Endothelial cell of umbilical vein (primary cell): ENCODE measurements at regions not wholly inside any gene's neighbourhood (a gene's known extent, or its start where the extent isn't known, plus 50 kb on each side); places are given as distances from the start of the nearest gene placed in this dataset.

Experiments used
- EZH2 ChIP-seq: IDR thresholded peaks from 2 replicates; pipeline ENCODE4 v1.6.1; 2012; ENCODE audit warnings: borderline replicate concordance, low read depth, mild to moderate bottlenecking, moderate library complexity, low read length, inconsistent platforms; ENCODE audit not compliant: severe bottlenecking
- FOS ChIP-seq: IDR thresholded peaks from 2 replicates; pipeline ENCODE4 v1.6.1; 2011; ENCODE audit warnings: mild to moderate bottlenecking, low read length, moderate library complexity, borderline replicate concordance; ENCODE audit not compliant: insufficient read depth
- JUN ChIP-seq: IDR thresholded peaks from 2 replicates; pipeline ENCODE4 v1.6.1; 2011; ENCODE audit warnings: borderline replicate concordance, low read depth; ENCODE audit not compliant: insufficient read length, insufficient read depth
- MAX ChIP-seq: IDR thresholded peaks from 2 replicates; pipeline ENCODE4 v1.6.1; 2011; ENCODE audit not compliant: insufficient read depth, insufficient read length
- MYC ChIP-seq: IDR thresholded peaks from one replicate; pipeline ENCODE4 v1.6.1; 2011; ENCODE audit warnings: mild to moderate bottlenecking, low read depth, low read length
- POLR2A ChIP-seq: IDR thresholded peaks from 2 replicates; pipeline ENCODE4 v1.6.1; 2012; ENCODE audit warnings: low read depth, mild to moderate bottlenecking, control low read depth, low read length
- POLR2AphosphoS5 ChIP-seq: IDR thresholded peaks from 2 replicates; pipeline ENCODE4 v1.6.1; 2012; ENCODE audit warnings: low read depth, mild to moderate bottlenecking, control low read depth, low read length, moderate library complexity; ENCODE audit not compliant: insufficient read depth
- TF ChIP-seq, protein P1 (sequence below), 2 donors: IDR thresholded peaks; 1 replicate in 1 of 2; 2 replicates in 1 of 2; pipeline ENCODE4 v1.5.1; 2011; ENCODE audit warnings: low read length in 2 of 2, mild to moderate bottlenecking in 2 of 2, moderate library complexity in 2 of 2, control low read depth in 1 of 2, inconsistent platforms in 1 of 2, low read depth in 1 of 2; ENCODE audit not compliant: insufficient read depth in 1 of 2; ENCODE audit errors: extremely low read depth in 1 of 2

GRCh38 chr5:74935752-74936091, 69.5 kb upstream of the FAM169A start:
- TF ChIP-seq, protein P1, sequence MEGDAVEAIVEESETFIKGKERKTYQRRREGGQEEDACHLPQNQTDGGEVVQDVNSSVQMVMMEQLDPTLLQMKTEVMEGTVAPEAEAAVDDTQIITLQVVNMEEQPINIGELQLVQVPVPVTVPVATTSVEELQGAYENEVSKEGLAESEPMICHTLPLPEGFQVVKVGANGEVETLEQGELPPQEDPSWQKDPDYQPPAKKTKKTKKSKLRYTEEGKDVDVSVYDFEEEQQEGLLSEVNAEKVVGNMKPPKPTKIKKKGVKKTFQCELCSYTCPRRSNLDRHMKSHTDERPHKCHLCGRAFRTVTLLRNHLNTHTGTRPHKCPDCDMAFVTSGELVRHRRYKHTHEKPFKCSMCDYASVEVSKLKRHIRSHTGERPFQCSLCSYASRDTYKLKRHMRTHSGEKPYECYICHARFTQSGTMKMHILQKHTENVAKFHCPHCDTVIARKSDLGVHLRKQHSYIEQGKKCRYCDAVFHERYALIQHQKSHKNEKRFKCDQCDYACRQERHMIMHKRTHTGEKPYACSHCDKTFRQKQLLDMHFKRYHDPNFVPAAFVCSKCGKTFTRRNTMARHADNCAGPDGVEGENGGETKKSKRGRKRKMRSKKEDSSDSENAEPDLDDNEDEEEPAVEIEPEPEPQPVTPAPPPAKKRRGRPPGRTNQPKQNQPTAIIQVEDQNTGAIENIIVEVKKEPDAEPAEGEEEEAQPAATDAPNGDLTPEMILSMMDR (IDR thresholded peaks at IDR 0.05; ENCODE audit: extremely low read depth in 1 of 2, insufficient read depth in 1 of 2, low read depth in 1 of 2, low read length in 2 of 2): no peak
- TF ChIP-seq JUN (no peak), EZH2 (no peak), POLR2A (no peak), POLR2AphosphoS5 (no peak), MAX (no peak), FOS (no peak), MYC (no peak)
